K562 (cell line): ENCODE measurements at regions not wholly inside any gene's neighbourhood (a gene's known extent, or its start where the extent isn't known, plus 50 kb on each side); places are given as distances from the start of the nearest gene placed in this dataset.

Experiments used
- ATAC-seq: fragments of 200-7000 bp; cut with Tn5 transposase; 3 replicates; pipeline ENCODE4 v1.9.1; 2020; ENCODE audit warnings: moderate library complexity
- BruUV-seq: library from RNA; stranded (reverse); fragments of 400-500 nt; replicated peaks from 2 replicates; lab custom pipeline; 2021; lab: Mats Ljungman, UMichigan
- CTCF ChIA-PET: fragments of 300-600 bp; formaldehyde crosslinking; extraction: SDS; loops from one replicate; lab custom pipeline; 2021; ENCODE audit warnings: low intra/inter-chr PET ratio; lab: Yijun Ruan, JAX
- POLR2A ChIA-PET: fragments of 300-600, 350-650 bp; sonication (Branson Sonifier 250); formaldehyde crosslinking; extraction: SDS; loops from one replicate; lab custom pipeline; 2021; ENCODE audit warnings: antibody characterized with exemption, inconsistent platforms; lab: Yijun Ruan, JAX
- DNase-seq, 4 experiments: peaks; one replicate each; pipeline versions ENCODE4 v3.0.0 to v3.0.0-alpha.2; 2011 to 2018; ENCODE audit warnings: low spot score in 3 of 4, mixed read lengths in 3 of 4; ENCODE audit errors: extremely low read depth in 1 of 4
- FAIRE-seq: peaks from 2 replicates; lab custom pipeline; 2011; peaks lifted over from hg19 to GRCh38; lab: Jason Lieb, UNC
- H2AFZ ChIP-seq: 2 replicates; pipeline ENCODE4 v1.6.0; 2011; ENCODE audit warnings: low read depth, low read length, control low read depth, inconsistent platforms
- H3K27ac ChIP-seq: fragments of 200-600 bp; 3 replicates; pipeline ENCODE4 v1.8.0; 2011; ENCODE audit warnings: low read depth, mild to moderate bottlenecking, control low read depth, inconsistent platforms, low read length, moderate library complexity, mixed read lengths; ENCODE audit errors: extremely low read depth
- H3K27me3 ChIP-seq, 2 experiments: fragments of 300-600 bp in 1 of 2; 2 replicates in 1 of 2; 3 replicates in 1 of 2; pipeline versions ENCODE4 v1.6.0 to v1.8.0; 2011; ENCODE audit warnings: inconsistent platforms in 2 of 2, low read length in 2 of 2, mild to moderate bottlenecking in 1 of 2, mixed read lengths in 1 of 2, moderate library complexity in 1 of 2; ENCODE audit not compliant: control insufficient read depth in 2 of 2, insufficient read depth in 2 of 2
- H3K36me3 ChIP-seq: fragments of 300-600 bp; 3 replicates; pipeline ENCODE4 v1.8.0; 2011; ENCODE audit warnings: mild to moderate bottlenecking, low read length, inconsistent platforms; ENCODE audit not compliant: control insufficient read depth, insufficient read depth
- H3K4me1 ChIP-seq, 2 experiments: fragments of 200-600 bp in 1 of 2; replicated peaks in 1 of 2; 2 replicates in 1 of 2; 3 replicates in 1 of 2; pipeline versions ENCODE4 v1.5.1 to v1.8.0; 2011; ENCODE audit warnings: inconsistent platforms in 2 of 2, low read length in 2 of 2, mild to moderate bottlenecking in 1 of 2, mixed read lengths in 1 of 2, moderate library complexity in 1 of 2; ENCODE audit not compliant: control insufficient read depth in 2 of 2, insufficient read depth in 2 of 2
- H3K4me2 ChIP-seq: 2 replicates; pipeline ENCODE4 v1.6.1; 2011; ENCODE audit warnings: low read length, control low read depth, inconsistent platforms, mixed read lengths; ENCODE audit not compliant: insufficient read depth
- H3K4me3 ChIP-seq: fragments of 200-600 bp; sonication (generic), shearing (Covaris generic); 2 replicates; pipeline ENCODE4 v1.5.1; 2016; ENCODE audit warnings: control low read depth, inconsistent platforms
- H3K79me2 ChIP-seq: fragments of 200-600 bp; 3 replicates; pipeline ENCODE4 v1.8.0; 2011; ENCODE audit warnings: low read length, inconsistent platforms; ENCODE audit not compliant: control insufficient read depth, insufficient read depth
- H3K9ac ChIP-seq, 2 experiments: 2 replicates each; pipeline versions ENCODE4 v1.6.0 to v1.6.1; 2011; ENCODE audit warnings: low read depth in 2 of 2, low read length in 2 of 2, control low read depth in 1 of 2, inconsistent platforms in 1 of 2, mild to moderate bottlenecking in 1 of 2, mixed read lengths in 1 of 2; ENCODE audit not compliant: insufficient read depth in 1 of 2
- H3K9me1 ChIP-seq: one replicate; pipeline ENCODE4 v1.6.0; 2011; ENCODE audit warnings: inconsistent platforms, mild to moderate bottlenecking, low read length, moderate library complexity; ENCODE audit not compliant: control insufficient read depth, insufficient read depth
- H3K9me3 ChIP-seq: replicated peaks from 2 replicates; pipeline ENCODE4 v1.5.1; 2011; ENCODE audit warnings: low read depth, low read length, inconsistent platforms; ENCODE audit not compliant: control insufficient read depth, insufficient read depth
- H4K20me1 ChIP-seq: replicated peaks from 2 replicates; pipeline ENCODE4 v1.6.1; 2011; ENCODE audit warnings: low read length, inconsistent platforms, mixed read lengths; ENCODE audit not compliant: control insufficient read depth, insufficient read depth
- ADNP ChIP-seq: fragments of 200-800 bp; sonication (Bioruptor generic); IDR thresholded peaks from 2 replicates; pipeline ENCODE4 v1.6.1; 2016; ENCODE audit warnings: missing genetic modification characterization, missing compliant biosample characterization
- E2F6 ChIP-seq, 2 experiments: IDR thresholded peaks; 2 replicates each; pipeline ENCODE4 v1.6.1; 2011; ENCODE audit warnings: borderline replicate concordance in 1 of 2, control low read depth in 1 of 2, low read depth in 1 of 2, low read length in 1 of 2, mild to moderate bottlenecking in 1 of 2, mixed read lengths in 1 of 2, moderate library complexity in 1 of 2; ENCODE audit not compliant: insufficient read depth in 1 of 2, insufficient read length in 1 of 2, poor library complexity in 1 of 2, severe bottlenecking in 1 of 2; ENCODE audit errors: extremely low read depth in 1 of 2
- FOXJ3 ChIP-seq: sonication (generic); formaldehyde crosslinking; IDR thresholded peaks from 2 replicates; pipeline ENCODE4 v1.4.0; 2020; ENCODE audit warnings: mild to moderate bottlenecking, missing genetic modification reagents
- GATAD2B ChIP-seq: fragments of 450-650 bp; IDR thresholded peaks from 2 replicates; pipeline ENCODE4 v1.6.1; 2017; ENCODE audit warnings: mild to moderate bottlenecking, borderline replicate concordance
- HNRNPH1 ChIP-seq: fragments of 200-400 bp; formaldehyde crosslinking; optimal IDR thresholded peaks from 2 replicates; pipeline ENCODE3; 2017; ENCODE audit warnings: low read depth, mild to moderate bottlenecking, low read length, moderate library complexity
- JUND ChIP-seq, 2 experiments: IDR thresholded peaks; 2 replicates in 1 of 2; 3 replicates in 1 of 2; pipeline ENCODE4 v1.6.1; 2011; ENCODE audit warnings: borderline replicate concordance in 2 of 2, low read depth in 2 of 2, low read length in 2 of 2, improper control_type of control experiment in 1 of 2, missing biosample characterization in 1 of 2, missing genetic modification characterization in 1 of 2, missing genetic modification reagents in 1 of 2
- MAFF ChIP-seq: IDR thresholded peaks from 2 replicates; pipeline ENCODE4 v1.6.1; 2012; ENCODE audit warnings: low read length, improper control_type of control experiment
- MCM2 ChIP-seq: fragments of 450-650 bp; IDR thresholded peaks from 2 replicates; pipeline ENCODE4 v1.6.1; 2017; ENCODE audit warnings: low read depth, mild to moderate bottlenecking
- MEF2A ChIP-seq: IDR thresholded peaks from 2 replicates; pipeline ENCODE4 v1.6.1; 2011; ENCODE audit warnings: low read depth, mild to moderate bottlenecking, low read length, moderate library complexity; ENCODE audit not compliant: control insufficient read depth
- MEF2D ChIP-seq: conservative IDR thresholded peaks from 2 replicates; pipeline ENCODE4 v1.6.1; 2016; ENCODE audit warnings: low read depth, missing genetic modification characterization, missing compliant biosample characterization
- MITF ChIP-seq: IDR thresholded peaks from 2 replicates; pipeline ENCODE4 v1.6.1; 2014; ENCODE audit warnings: antibody characterized with exemption
- MLLT1 ChIP-seq, 2 experiments: fragments of 450-650 bp; IDR thresholded peaks; 2 replicates each; pipeline ENCODE4 v1.6.1; 2016
- PURB ChIP-seq: sonication (generic); formaldehyde crosslinking; IDR thresholded peaks from 2 replicates; pipeline ENCODE4 v1.9.0; 2021; ENCODE audit warnings: low read depth, mild to moderate bottlenecking, missing genetic modification reagents
- SAP30 ChIP-seq: fragments of 200-600 bp; sonication (generic); IDR thresholded peaks from 2 replicates; pipeline ENCODE4 v1.6.1; 2012; ENCODE audit warnings: borderline replicate concordance, low read depth, mild to moderate bottlenecking, moderate library complexity, low read length, control low read depth, inconsistent platforms; ENCODE audit not compliant: insufficient read depth, poor library complexity, severe bottlenecking
- SNAPC5 ChIP-seq: fragments of 250-450 bp; sonication (Bioruptor Pico); IDR thresholded peaks from 2 replicates; pipeline ENCODE4 v1.8.0; 2021; ENCODE audit warnings: moderate library complexity, mild to moderate bottlenecking, inconsistent platforms
- XRCC4 ChIP-seq: IDR thresholded peaks from one replicate; pipeline ENCODE4 v1.6.1; 2011; ENCODE audit not compliant: insufficient read depth, insufficient read length; ENCODE audit errors: extremely low read depth
- ZEB2 ChIP-seq: fragments of 450-650 bp; IDR thresholded peaks from 2 replicates; pipeline ENCODE4 v1.6.1; 2016
- ZNF224 ChIP-seq: sonication (generic); formaldehyde crosslinking; IDR thresholded peaks from 2 replicates; pipeline ENCODE4 v1.8.0; 2022; ENCODE audit warnings: mild to moderate bottlenecking, missing genetic modification reagents
- ZNF311 ChIP-seq: fragments of 250-450 bp; sonication (Bioruptor Pico); IDR thresholded peaks from 2 replicates; pipeline ENCODE4 v1.4.0; 2020; ENCODE audit warnings: mild to moderate bottlenecking, moderate library complexity
- ZNF75A ChIP-seq: fragments of 450-650 bp; formaldehyde crosslinking; IDR thresholded peaks from 2 replicates; pipeline ENCODE4 v1.4.0; 2020; ENCODE audit warnings: mild to moderate bottlenecking
- WGBS: fragments of 100-300 bp; shearing (Covaris generic); methylation state at CpG from one replicate; pipeline ENCODE4 v1.1.6; 2016; ENCODE audit warnings: low coverage, mixed read lengths; ENCODE audit not compliant: insufficient coverage; ENCODE audit errors: missing lambda C conversion rate; 5-methylcytosine and 5-hydroxymethylcytosine counted together
- in situ Hi-C: fragments of 300-500 bp; cut with MboI; formaldehyde crosslinking; loops from 4 replicates; pipeline ENCODE4 v1.15.0; 2018; ENCODE audit warnings: inconsistent platforms, mixed read lengths
- intact Hi-C: fragments of 100-400 bp; cut with micrococcal nuclease; formaldehyde crosslinking; loops from 2 replicates; pipeline ENCODE4 v1.14.2; 2022

- CTCF ChIA-PET, result no interaction called here
- TF ChIP-seq GATAD2B (no peak), MEF2A (no peak), XRCC4 (no peak), ZEB2 (no peak), MLLT1 (IDR thresholded peaks at IDR 0.05) (no peak), E2F6 (IDR thresholded peaks at IDR 0.05; ENCODE audit: borderline replicate concordance in 1 of 2, extremely low read depth in 1 of 2, insufficient read depth in 1 of 2, insufficient read length in 1 of 2, low read depth in 1 of 2, low read length in 1 of 2, poor library complexity in 1 of 2, severe bottlenecking in 1 of 2) (no peak), ZNF311 (CRISPR knock-in tag) (no peak), ADNP (tag) (no peak), ZNF224 (no peak), MCM2 (no peak), MITF (no peak), SAP30 (no peak), JUND (IDR thresholded peaks at IDR 0.05; ENCODE audit: borderline replicate concordance, low read depth, low read length) (no peak), JUND (tag; IDR thresholded peaks at IDR 0.05; ENCODE audit: borderline replicate concordance, low read depth, low read length) (no peak), PURB (CRISPR knock-in tag) (no peak), MEF2D (tag) (no peak), SNAPC5 (CRISPR knock-in tag) (no peak), HNRNPH1 (no peak), MAFF (no peak), ZNF75A (no peak), FOXJ3 (CRISPR knock-in tag) (no peak)
- in situ Hi-C loops, result no loop called here
- FAIRE-seq, result no peak
- H3K9me1 ChIP-seq, result no peaks in the 10 kb centered on the region
- intact Hi-C loops, result no loop called here
- H3K4me3 ChIP-seq, result no peak overlapping the region
- no peak overlapping the region for H3K9ac ChIP-seq
- 49% methylated on average over 3 of the region's 3 CpGs for WGBS
- peaks cover 8 to 12% of the 10 kb centered on the region in 2 experiments; a peak in 4 of 5 replicates for H3K4me1 ChIP-seq
- POLR2A ChIA-PET, result interaction anchor here (0.6 to 1.5 kb wide), 2 partner anchors 180 to 322 kb away, joined by 3 to 4 read pairs; no protein-coding TSS in a partner anchor
- no peaks in the 10 kb centered on the region for H4K20me1 ChIP-seq
- BruUV-seq, result no TSS peak
- H3K27ac ChIP-seq, result no peak overlapping the region
- no peak overlapping the region for H2AFZ ChIP-seq
- no peaks in the 10 kb centered on the region for H3K9me3 ChIP-seq
- no peaks in the 10 kb centered on the region; the same call in 2 of the 3 replicates for H3K36me3 ChIP-seq
- no peaks in the 10 kb centered on the region for H3K27me3 ChIP-seq
- H3K79me2 ChIP-seq, result peaks cover 16% of the 10 kb centered on the region; the same call in 2 of the 3 replicates
- no peak for ATAC-seq
- no peak for DNase-seq
- no peak overlapping the region; the same call in 1 of the 2 replicates for H3K4me2 ChIP-seq
Measured at GRCh38 chr9:94031946-94032345, 52.3 kb upstream of the PTPDC1 start.
